OCI-LY1 (cell line): ENCODE measurements at regions not wholly inside any gene's neighbourhood (a gene's known extent, or its start where the extent isn't known, plus 50 kb on each side); places are given as distances from the start of the nearest gene placed in this dataset.

Experiments
- H2AFZ ChIP-seq: fragments of 200-600 bp; sonication (generic), shearing (Covaris generic); 2 replicates; pipeline ENCODE4 v1.6.0; 2014; ENCODE audit warnings: antibody characterized with exemption, mild to moderate bottlenecking, low read length
- H3F3A ChIP-seq: fragments of 200-600 bp; sonication (generic), shearing (Covaris generic); 2 replicates; pipeline ENCODE4 v1.6.0; 2014; ENCODE audit warnings: mild to moderate bottlenecking, antibody characterized with exemption, low read length, moderate library complexity; ENCODE audit not compliant: insufficient read depth
- H3K27ac ChIP-seq: fragments of 200-600 bp; sonication (generic); 2 replicates; pipeline ENCODE4 v1.5.1; 2014; ENCODE audit warnings: low read length, mixed run types, mild to moderate bottlenecking, low read depth; ENCODE audit not compliant: poor library complexity, severe bottlenecking
- H3K27me3 ChIP-seq: fragments of 200-600 bp; sonication (generic); 2 replicates; pipeline ENCODE4 v1.6.0; 2014; ENCODE audit warnings: antibody characterized with exemption, mild to moderate bottlenecking, low read length, moderate library complexity; ENCODE audit not compliant: insufficient read depth
- H3K36me3 ChIP-seq: fragments of 200-600 bp; sonication (generic); 2 replicates; pipeline ENCODE4 v1.6.1; 2014; ENCODE audit warnings: mild to moderate bottlenecking, antibody characterized with exemption, low read length, moderate library complexity, mixed read lengths; ENCODE audit not compliant: insufficient read depth
- H3K4me1 ChIP-seq: fragments of 200-600 bp; sonication (generic); 2 replicates; pipeline ENCODE4 v1.5.1; 2014; ENCODE audit warnings: mild to moderate bottlenecking, low read length, moderate library complexity; ENCODE audit not compliant: insufficient read depth, severe bottlenecking
- H3K4me2 ChIP-seq: fragments of 200-600 bp; sonication (generic), shearing (Covaris generic); 2 replicates; pipeline ENCODE4 v1.6.1; 2014; ENCODE audit warnings: low read length
- H3K4me3 ChIP-seq: fragments of 200-600 bp; sonication (generic); 2 replicates; pipeline ENCODE4 v1.5.1; 2014; ENCODE audit warnings: low read length, low read depth, mild to moderate bottlenecking, mixed read lengths; ENCODE audit not compliant: poor library complexity, severe bottlenecking
- H3K79me2 ChIP-seq: fragments of 200-600 bp; shearing (Covaris generic); 2 replicates; pipeline ENCODE4 v1.6.1; 2016; ENCODE audit warnings: mixed run types, low read length, mixed read lengths; ENCODE audit not compliant: insufficient read depth
- H3K9ac ChIP-seq: fragments of 200-600 bp; sonication (generic), shearing (Covaris generic); 2 replicates; pipeline ENCODE4 v1.6.1; 2014; ENCODE audit warnings: mild to moderate bottlenecking, low read length, mixed read lengths
- H3K9me2 ChIP-seq: fragments of 200-600 bp; sonication (generic), shearing (Covaris generic); 2 replicates; pipeline ENCODE4 v1.6.1; 2014; ENCODE audit warnings: low read depth, mild to moderate bottlenecking, low read length, mixed read lengths
- H3K9me3 ChIP-seq: fragments of 200-600 bp; shearing (Covaris generic); 2 replicates; pipeline ENCODE4 v1.6.1; 2014; ENCODE audit warnings: low read length, mixed read lengths
- H4K20me1 ChIP-seq: fragments of 200-600 bp; sonication (generic), shearing (Covaris generic); 2 replicates; pipeline ENCODE4 v1.6.0; 2016; ENCODE audit warnings: mild to moderate bottlenecking, low read length; ENCODE audit not compliant: insufficient read depth
- CTCF ChIP-seq: fragments of 200-600 bp; sonication (generic), shearing (Covaris generic); IDR thresholded peaks from 2 replicates; pipeline ENCODE4 v1.5.1; 2017; ENCODE audit warnings: mild to moderate bottlenecking, antibody characterized with exemption, low read length, moderate library complexity, mixed read lengths
- EZH2 ChIP-seq: fragments of 200-600 bp; sonication (generic), shearing (Covaris generic); IDR thresholded peaks from 2 replicates; pipeline ENCODE4 v1.8.0; 2017; ENCODE audit warnings: borderline replicate concordance, mixed run types, mild to moderate bottlenecking, antibody characterized with exemption, low read length, moderate library complexity, mixed read lengths

DNA sequence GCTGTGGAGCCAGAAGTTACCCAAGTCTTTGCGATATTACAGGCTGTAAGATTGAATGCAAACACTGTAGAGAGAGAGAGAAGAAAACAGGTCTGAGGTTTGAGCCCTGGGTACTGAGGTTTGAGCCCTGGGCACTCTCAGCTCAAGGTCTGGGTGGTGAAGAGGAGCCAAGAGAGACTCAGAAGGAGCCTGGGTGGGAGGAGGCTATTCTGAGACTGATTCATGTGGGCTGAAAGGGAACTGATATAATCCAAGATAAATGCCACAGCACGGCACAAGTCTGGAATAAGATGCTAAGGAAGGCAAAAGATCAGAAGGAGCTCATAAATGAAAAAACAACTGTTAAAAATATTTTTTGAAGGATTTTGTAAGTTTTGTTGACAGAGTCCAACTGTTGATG lies 407.6 kb upstream of the HS6ST1 start:
- no peak overlapping the region for H3K27ac ChIP-seq
- H3K27me3 ChIP-seq, result no peaks in the 10 kb centered on the region
- no peaks in the 10 kb centered on the region for H4K20me1 ChIP-seq
- H3K9me2 ChIP-seq, result no peaks in the 10 kb centered on the region
- no peak overlapping the region for H3K4me3 ChIP-seq
- no peak overlapping the region for H3K4me2 ChIP-seq
- H3K36me3 ChIP-seq, result no peaks in the 10 kb centered on the region
- no peaks in the 10 kb centered on the region for H3K79me2 ChIP-seq
- TF ChIP-seq EZH2, result no peak
- no peak for TF ChIP-seq CTCF
- no peaks in the 10 kb centered on the region for H3K4me1 ChIP-seq
- no peak overlapping the region for H2AFZ ChIP-seq
- no peaks in the 10 kb centered on the region for H3F3A ChIP-seq
- no peaks in the 10 kb centered on the region for H3K9me3 ChIP-seq
- H3K9ac ChIP-seq, result no peak overlapping the region

DNA sequence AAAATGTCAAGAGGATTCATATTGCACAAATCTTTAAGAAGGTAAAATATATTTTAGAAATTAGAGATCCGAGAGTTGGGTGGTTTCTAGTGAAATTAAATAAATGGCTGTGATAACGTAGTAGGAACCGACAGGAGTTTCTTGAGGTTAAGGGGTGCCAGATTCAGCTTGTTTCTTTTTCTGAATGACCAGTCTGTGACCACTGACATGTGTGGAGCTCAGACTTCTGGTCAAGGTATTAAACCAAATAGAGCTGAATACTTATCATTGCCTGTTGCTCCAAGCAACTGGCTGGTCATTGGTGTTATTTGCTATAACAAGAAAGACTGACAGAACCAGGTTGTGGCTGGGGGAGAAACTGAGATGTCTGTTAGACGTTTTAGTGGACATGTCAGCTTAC lies 408.2 kb upstream of the HS6ST1 start:
- Histone ChIP-seq H3K9me3 (no peaks in the 10 kb centered on the region), H3K4me2 (no peak overlapping the region), H3K4me3 (no peak overlapping the region), H3K79me2 (no peaks in the 10 kb centered on the region), H3K36me3 (no peaks in the 10 kb centered on the region), H4K20me1 (no peaks in the 10 kb centered on the region), H2AFZ (no peak overlapping the region), H3K9ac (no peak overlapping the region), H3K4me1 (no peaks in the 10 kb centered on the region), H3K27me3 (no peaks in the 10 kb centered on the region), H3F3A (no peaks in the 10 kb centered on the region), H3K27ac (no peak overlapping the region), H3K9me2 (no peaks in the 10 kb centered on the region)
- TF ChIP-seq EZH2 (no peak), CTCF (no peak)

GRCh38 chr2:128727404-128727803 lies 408.7 kb upstream of the HS6ST1 start:
- no peak overlapping the region for H3K4me3 ChIP-seq
- no peaks in the 10 kb centered on the region for H3K4me1 ChIP-seq
- H3K27me3 ChIP-seq, result no peaks in the 10 kb centered on the region
- H3K9me3 ChIP-seq, result no peaks in the 10 kb centered on the region
- H3K36me3 ChIP-seq, result no peaks in the 10 kb centered on the region
- H4K20me1 ChIP-seq, result no peaks in the 10 kb centered on the region
- no peaks in the 10 kb centered on the region for H3F3A ChIP-seq
- H3K27ac ChIP-seq, result no peak overlapping the region
- no peak overlapping the region for H3K9ac ChIP-seq
- no peak overlapping the region for H3K4me2 ChIP-seq
- H2AFZ ChIP-seq, result no peak overlapping the region
- H3K79me2 ChIP-seq, result no peaks in the 10 kb centered on the region
- H3K9me2 ChIP-seq, result no peaks in the 10 kb centered on the region
- TF ChIP-seq CTCF (no peak), EZH2 (no peak)
